Spleen (tissue), 7 donors: ENCODE measurements at regions not wholly inside any gene's neighbourhood (a gene's known extent, or its start where the extent isn't known, plus 50 kb on each side); places are given as distances from the start of the nearest gene placed in this dataset.

Experiments used
- CTCF ChIP-seq, 11 experiments: fragments of 200-600 bp in 7 of 11; fragments of 450-650 bp in 4 of 11; sonication (generic) in 4 of 11; IDR thresholded peaks in 8 of 11; conservative IDR thresholded peaks in 3 of 11; 1 replicate in 7 of 11; 2 replicates in 4 of 11; pipeline versions ENCODE4 v1.4.0 to v1.8.0; 2016 to 2021; ENCODE audit warnings: antibody characterized with exemption in 11 of 11, inconsistent platforms in 4 of 11, mild to moderate bottlenecking in 1 of 11
- POLR2AphosphoS5 ChIP-seq, 3 donors: sonication (generic); formaldehyde crosslinking; IDR thresholded peaks; one replicate each; pipeline ENCODE4 v1.5.1; 2017; ENCODE audit warnings: antibody characterized with exemption in 3 of 3
- donor health status: DM: no; HTN: no; CAD: no; lungs with moderate emphysema.
- donor health status: DM: no; HTN: no; CAD: no.
- donor health status: DM: no; HTN: no; CAD: no.

DNA sequence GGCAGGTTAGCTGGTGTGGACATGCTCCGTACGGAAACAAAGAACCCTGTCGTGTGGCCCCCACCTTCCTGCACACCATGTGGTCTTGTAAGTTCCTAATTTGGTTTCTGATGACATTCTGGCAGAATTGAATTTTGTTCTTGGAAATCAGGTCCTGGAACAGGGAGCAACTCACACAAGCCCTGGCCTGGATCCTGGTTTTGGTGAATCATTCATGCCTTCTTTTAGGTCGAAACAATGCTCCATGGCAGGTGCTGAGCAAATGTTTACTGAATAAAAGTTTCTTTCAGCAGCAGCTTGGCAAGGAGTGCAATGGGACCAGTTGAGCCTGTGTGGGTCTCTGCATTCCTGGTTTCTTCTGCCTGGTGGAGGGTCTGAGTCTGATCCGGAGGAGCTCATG, 978.4 kb downstream of the BCL11B start:
- no peak for TF ChIP-seq CTCF (IDR thresholded peaks at IDR 0.05 in 8 of 11, conservative IDR thresholded peaks at IDR 0.05 in 3 of 11)
- TF ChIP-seq POLR2AphosphoS5 (IDR thresholded peaks at IDR 0.05): no peak
